GM12872 (cell line): ENCODE measurements at regions not wholly inside any gene's neighbourhood (a gene's known extent, or its start where the extent isn't known, plus 50 kb on each side); places are given as distances from the start of the nearest gene placed in this dataset.

Experiments used
- TF ChIP-seq, protein P1 (sequence below): IDR thresholded peaks from 3 replicates; pipeline ENCODE4 v1.5.1; 2011; ENCODE audit warnings: low read depth, mild to moderate bottlenecking, low read length, moderate library complexity; ENCODE audit not compliant: insufficient read depth

DNA sequence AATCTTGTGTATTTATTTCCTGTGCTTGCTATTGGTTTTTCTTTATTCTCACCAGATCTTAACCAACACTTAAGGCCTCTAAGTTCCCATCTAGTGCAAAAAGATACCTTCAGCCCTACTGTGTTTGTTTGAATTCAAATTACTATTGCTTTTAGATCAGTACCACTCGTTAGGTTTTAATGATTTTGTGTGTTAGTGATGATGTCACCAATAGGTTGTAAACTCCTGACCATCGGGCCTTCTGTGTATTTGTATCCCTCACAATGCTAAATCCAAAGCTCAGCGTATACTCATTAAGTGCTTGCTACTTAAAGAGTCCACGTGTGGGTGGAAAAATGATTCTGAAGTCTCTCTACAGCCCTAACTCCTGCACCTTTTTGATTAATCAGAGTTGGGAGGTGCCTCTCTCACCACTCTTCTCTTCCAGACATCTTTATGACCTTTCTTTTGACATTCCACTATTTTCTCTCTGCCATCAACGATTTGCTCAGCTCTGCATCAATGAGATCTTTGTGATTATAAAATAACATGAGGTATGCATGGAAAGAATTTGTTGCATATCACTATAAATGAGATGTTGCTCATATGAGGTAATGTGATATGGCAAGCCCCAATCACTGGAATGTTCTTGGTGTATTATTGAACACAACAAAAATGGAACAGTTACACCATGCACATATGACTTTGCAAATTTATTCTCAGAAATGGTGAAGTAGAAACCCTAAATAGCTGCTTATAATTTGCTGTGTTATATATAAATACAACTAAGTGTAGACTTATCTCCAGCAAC is 55.1 kb upstream of the LAMA2 start:
- TF ChIP-seq, protein P1, sequence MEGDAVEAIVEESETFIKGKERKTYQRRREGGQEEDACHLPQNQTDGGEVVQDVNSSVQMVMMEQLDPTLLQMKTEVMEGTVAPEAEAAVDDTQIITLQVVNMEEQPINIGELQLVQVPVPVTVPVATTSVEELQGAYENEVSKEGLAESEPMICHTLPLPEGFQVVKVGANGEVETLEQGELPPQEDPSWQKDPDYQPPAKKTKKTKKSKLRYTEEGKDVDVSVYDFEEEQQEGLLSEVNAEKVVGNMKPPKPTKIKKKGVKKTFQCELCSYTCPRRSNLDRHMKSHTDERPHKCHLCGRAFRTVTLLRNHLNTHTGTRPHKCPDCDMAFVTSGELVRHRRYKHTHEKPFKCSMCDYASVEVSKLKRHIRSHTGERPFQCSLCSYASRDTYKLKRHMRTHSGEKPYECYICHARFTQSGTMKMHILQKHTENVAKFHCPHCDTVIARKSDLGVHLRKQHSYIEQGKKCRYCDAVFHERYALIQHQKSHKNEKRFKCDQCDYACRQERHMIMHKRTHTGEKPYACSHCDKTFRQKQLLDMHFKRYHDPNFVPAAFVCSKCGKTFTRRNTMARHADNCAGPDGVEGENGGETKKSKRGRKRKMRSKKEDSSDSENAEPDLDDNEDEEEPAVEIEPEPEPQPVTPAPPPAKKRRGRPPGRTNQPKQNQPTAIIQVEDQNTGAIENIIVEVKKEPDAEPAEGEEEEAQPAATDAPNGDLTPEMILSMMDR = no peak

DNA sequence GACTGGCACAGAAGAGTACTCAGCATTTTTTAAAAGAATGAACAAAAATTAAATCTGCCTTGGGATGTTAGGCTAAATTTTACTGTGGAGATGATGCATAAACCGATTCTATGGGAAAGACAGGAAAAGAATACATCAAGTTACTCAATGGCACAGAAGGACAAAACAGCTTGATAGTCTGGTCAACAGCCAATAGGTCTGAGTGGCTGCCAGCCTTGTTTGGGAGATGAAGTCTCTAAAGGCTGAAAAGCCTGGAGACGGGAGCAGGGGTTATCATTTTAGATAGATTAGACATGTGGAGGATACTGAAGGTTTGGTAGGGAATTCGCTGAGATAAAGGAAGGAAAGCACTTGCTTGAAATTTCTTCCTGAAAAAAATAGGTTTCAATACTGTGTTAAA is 56.3 kb upstream of the LAMA2 start:
- TF ChIP-seq, protein P1 = no peak

GRCh38 chr6:128822271-128822670 is 60.7 kb upstream of the LAMA2 start:
- TF ChIP-seq, protein P1 = no peak

- TF ChIP-seq, protein P1 = no peak
Measured at GRCh38 chr6:128821116-128821515, 61.8 kb upstream of the LAMA2 start.

DNA sequence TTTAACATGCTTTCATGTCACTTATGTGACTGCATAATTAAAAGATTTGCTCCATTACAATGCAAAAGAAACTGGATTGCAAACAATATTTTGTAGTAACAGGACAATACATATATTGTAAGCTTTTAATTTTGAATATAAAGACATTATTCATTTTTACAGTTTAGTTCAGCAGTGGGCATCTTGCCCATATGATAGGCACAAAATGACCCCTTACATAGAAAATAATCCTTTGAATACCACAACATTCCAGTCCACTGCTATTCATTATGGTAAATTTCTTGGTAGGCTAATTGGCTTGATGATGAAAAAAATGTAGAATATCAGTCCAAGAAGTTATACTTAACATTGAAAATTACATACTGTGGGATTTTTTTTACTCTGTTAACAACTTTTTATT is 74.1 kb upstream of the LAMA2 start:
- TF ChIP-seq, protein P1 = no peak

- TF ChIP-seq, protein P1 = peak; percentile 41; the same call in 1 of the 3 replicates
Measured at GRCh38 chr6:128807577-128807976, 75.4 kb upstream of the LAMA2 start.

DNA sequence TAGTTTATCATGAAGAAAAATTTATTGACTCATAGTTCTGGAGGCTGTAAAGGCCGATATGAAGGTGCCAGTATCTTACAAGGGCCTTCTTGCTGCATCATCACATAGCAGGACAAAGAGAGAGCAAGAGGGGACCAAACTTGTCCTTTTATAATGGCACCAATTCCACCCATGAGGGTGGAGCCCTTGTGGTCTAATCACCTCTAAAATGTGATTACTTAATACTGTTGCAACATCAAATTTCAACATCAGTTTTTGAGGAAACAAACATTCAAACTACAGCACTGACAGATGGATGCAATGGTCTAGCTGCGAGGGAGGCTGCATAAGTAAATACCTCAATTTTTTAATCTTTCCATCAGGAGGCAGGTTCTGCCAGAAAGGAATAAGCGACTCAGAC is 76.7 kb upstream of the LAMA2 start:
- TF ChIP-seq, protein P1 = no peak
